GM03348 (cell line): ENCODE measurements at regions not wholly inside any gene's neighbourhood (a gene's known extent, or its start where the extent isn't known, plus 50 kb on each side); places are given as distances from the start of the nearest gene placed in this dataset.

Experiments used
- DNase-seq: peaks from one replicate; pipeline ENCODE4 v3.0.0; 2012; ENCODE audit warnings: low spot score

- DNase-seq: no peak
These were observed 60.4 kb upstream of the RPH3AL start for GRCh38 chr17:413016-413350.

GRCh38 chr17:412211-413015, 59.8 kb upstream of the RPH3AL start:
- peak; percentile 77 for DNase-seq

DNA sequence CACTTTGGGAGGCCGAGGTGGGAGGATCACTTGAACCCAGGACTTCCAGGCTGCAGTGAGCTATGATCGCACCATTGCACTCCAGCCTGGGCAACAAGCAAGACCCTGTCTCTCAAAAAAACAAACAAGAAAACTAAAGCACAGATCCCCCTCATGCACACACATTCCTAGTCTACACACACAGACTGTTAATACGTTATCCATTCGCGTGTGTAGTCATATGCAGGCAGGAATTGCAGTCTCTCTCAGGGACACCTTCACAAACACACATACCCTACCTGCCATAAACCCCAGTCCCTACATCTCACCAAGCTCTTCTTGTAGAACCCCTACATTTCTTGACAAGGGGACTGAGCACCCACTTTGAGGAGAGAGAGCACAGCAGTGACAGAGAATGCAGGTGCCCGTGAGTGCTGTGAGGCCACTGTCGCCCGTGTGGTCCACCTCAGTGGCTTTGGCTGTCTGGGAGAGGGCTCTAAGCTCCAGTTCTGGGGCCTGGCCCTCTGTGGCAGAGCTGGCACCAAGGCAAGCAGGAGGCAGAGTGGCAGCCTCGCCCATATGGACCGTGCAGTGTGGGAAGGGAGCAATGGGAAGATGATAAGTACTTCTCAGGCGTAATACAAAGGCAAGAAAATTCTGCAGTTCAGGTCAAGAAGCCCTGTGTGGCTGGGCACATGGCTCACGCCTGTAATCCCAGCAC, 59.0 kb upstream of the RPH3AL start:
- DNase-seq: no peak

DNA sequence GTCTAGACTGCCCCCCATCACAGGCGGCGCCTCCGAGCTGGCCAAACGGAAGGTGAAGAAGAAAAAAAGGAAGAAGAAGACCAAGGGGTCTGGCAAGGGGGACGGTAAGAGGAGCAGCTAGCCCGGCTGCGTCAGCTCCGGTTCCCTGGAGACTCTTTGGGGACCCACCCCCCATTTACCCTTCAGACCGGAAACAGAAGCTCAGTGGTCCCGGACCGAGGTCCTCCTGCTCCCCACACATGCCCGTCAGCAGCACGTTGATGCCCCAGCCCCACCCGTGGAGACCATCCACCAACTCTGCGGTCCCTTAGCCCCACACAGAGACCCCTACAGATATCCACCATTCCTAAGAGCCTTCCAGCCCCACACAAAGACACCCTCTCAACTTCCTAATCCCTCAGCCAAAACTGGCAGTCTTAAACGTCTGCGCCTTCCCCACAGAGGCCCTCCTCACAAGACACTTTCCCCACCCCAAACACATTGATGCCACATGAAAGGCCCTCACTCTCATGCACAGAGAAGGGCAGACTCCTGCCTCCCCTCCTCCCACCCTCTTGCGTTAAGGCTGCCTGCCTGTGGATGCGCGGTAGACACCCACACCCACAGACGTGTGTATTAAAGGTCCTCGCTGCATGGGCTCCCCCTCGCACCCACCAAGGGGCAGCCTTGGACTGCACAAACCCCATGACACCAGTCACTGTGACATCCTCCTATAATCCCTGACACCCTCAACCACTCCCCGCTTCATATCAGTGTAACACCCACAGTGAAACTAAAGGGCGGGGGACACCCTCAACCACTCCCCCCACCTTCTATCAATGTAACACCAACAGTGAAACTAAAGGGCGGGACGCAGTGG, 58.2 kb upstream of the RPH3AL start:
- peak; percentile 25 for DNase-seq

DNA sequence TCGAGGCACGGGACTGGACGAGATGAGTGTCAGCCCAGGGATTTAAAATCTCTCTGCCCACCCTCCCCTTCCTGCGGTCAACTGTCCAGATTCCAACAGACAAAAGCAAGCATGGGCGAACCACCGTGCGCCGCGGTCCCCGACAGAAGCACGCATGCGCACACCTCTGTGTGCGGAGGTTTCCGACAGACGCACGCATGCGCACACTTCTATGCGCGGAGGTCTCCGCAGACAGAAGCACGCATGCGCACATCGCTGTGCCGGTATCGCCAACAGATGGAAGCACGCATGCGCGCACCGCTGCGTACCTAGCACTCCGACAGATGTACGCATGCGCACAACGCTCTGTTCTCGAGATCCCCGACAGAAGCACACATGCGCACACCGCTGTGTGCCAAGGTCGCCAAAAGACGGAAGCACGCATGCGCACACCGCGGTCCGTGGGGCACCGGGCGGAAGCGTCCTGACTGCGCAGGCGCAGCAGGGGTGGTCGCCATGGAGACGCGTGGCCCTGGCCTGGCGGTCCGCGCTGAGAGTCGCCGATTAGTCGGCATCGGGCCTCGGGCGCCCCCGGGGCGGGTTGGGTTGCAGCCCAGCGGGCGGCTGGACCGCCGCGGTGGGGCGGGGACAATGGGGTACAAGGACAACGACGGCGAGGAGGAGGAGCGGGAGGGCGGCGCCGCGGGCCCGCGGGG, 57.4 kb upstream of the RPH3AL start:
- DNase-seq: peak; percentile 100

GRCh38 chr17:409308-409847, 56.8 kb upstream of the RPH3AL start:
- DNase-seq: no peak

- DNase-seq: no peak
These were observed 52.1 kb upstream of the RPH3AL start for GRCh38 chr17:404703-405102.
